Activated CD4-positive, alpha-beta T cell treated with anti-CD3 and anti-CD28 coated beads, Interleukin-2, amount 10 ng/mL, durations not matched to agents 7 days and 5 days (primary cell): ENCODE measurements at regions not wholly inside any gene's neighbourhood (a gene's known extent, or its start where the extent isn't known, plus 50 kb on each side); places are given as distances from the start of the nearest gene placed in this dataset.

Source experiments
- CTCF ChIA-PET: fragments of 350-600 bp; sonication (Branson Sonifier 250); formaldehyde crosslinking; loops from one replicate; lab custom pipeline; 2021; ENCODE audit warnings: antibody characterized with exemption; lab: Charles Lee
- POLR2A ChIA-PET: fragments of 350-600 bp; sonication (Branson Sonifier 250); formaldehyde crosslinking; loops from one replicate; lab custom pipeline; 2021; ENCODE audit warnings: antibody characterized with exemption; lab: Charles Lee
- DNase-seq: peaks from one replicate; pipeline ENCODE4 v3.0.0-alpha.2; 2020
- H3K27ac Mint-ChIP-seq: one replicate; pipeline ENCODE4 v1.8.0; 2021; ENCODE audit warnings: mild to moderate bottlenecking, moderate library complexity, mixed read lengths
- H3K27me3 Mint-ChIP-seq: one replicate; pipeline ENCODE4 v1.8.0; 2021; ENCODE audit warnings: mixed read lengths
- H3K36me3 Mint-ChIP-seq: one replicate; pipeline ENCODE4 v1.8.0; 2021; ENCODE audit warnings: low read depth, mixed read lengths
- H3K4me1 Mint-ChIP-seq: one replicate; pipeline ENCODE4 v1.8.0; 2021; ENCODE audit warnings: mixed read lengths
- H3K4me3 Mint-ChIP-seq: one replicate; pipeline ENCODE4 v1.8.0; 2021; ENCODE audit warnings: mild to moderate bottlenecking, moderate library complexity, mixed read lengths
- H3K9me3 Mint-ChIP-seq: one replicate; pipeline ENCODE4 v1.8.0; 2021; ENCODE audit warnings: mixed read lengths

- Mint-ChIP-seq H3K4me3 (no peak overlapping the region), H3K9me3 (no peaks in the 10 kb centered on the region), H3K36me3 (no peaks in the 10 kb centered on the region), H3K27ac (no peak overlapping the region), H3K27me3 (peaks cover 11% of the 10 kb centered on the region), H3K4me1 (no peaks in the 10 kb centered on the region)
- CTCF ChIA-PET: no interaction called here
- POLR2A ChIA-PET: no interaction called here
- no peak for DNase-seq
These were observed 85.3 kb upstream of the CAST start for GRCh38 chr5:96576876-96577275.

DNA sequence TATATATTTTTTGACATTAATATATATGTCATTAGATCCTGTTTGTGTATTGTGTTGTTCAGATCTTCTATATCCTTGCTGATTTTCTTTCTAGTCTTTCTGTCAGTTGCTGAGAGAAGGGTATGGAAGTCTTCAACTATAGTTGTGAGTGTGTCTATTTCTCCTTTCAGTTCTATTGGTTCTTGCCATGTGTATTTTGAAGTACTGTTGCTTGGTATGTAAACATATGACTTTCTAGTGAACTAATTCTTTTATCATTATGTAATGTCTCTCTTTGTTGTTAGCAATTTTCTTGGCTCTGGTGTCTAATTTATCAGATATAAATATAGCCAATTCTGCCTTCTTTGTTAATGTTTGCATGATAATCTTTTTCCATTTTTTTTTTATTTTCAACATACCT lies 84.3 kb upstream of the CAST start:
- H3K36me3 Mint-ChIP-seq: no peaks in the 10 kb centered on the region
- H3K27me3 Mint-ChIP-seq: peaks cover 11% of the 10 kb centered on the region
- no peak overlapping the region for H3K4me3 Mint-ChIP-seq
- POLR2A ChIA-PET: no interaction called here
- no peaks in the 10 kb centered on the region for H3K9me3 Mint-ChIP-seq
- no peak for DNase-seq
- no peaks in the 10 kb centered on the region for H3K4me1 Mint-ChIP-seq
- no peak overlapping the region for H3K27ac Mint-ChIP-seq
- CTCF ChIA-PET: no interaction called here

- POLR2A ChIA-PET: no interaction called here
- CTCF ChIA-PET: no interaction called here
- peaks cover 14% of the 10 kb centered on the region for H3K27me3 Mint-ChIP-seq
- no peaks in the 10 kb centered on the region for H3K36me3 Mint-ChIP-seq
- no peak for DNase-seq
- no peaks in the 10 kb centered on the region for H3K9me3 Mint-ChIP-seq
- H3K27ac Mint-ChIP-seq: no peak overlapping the region
- H3K4me3 Mint-ChIP-seq: no peak overlapping the region
- H3K4me1 Mint-ChIP-seq: peaks cover 5% of the 10 kb centered on the region
These were observed 82.5 kb upstream of the CAST start for GRCh38 chr5:96579711-96580110.

GRCh38 chr5:96582343-96582742 lies 79.8 kb upstream of the CAST start:
- DNase-seq: no peak
- no peak overlapping the region for H3K4me3 Mint-ChIP-seq
- no peaks in the 10 kb centered on the region for H3K9me3 Mint-ChIP-seq
- peaks cover 28% of the 10 kb centered on the region for H3K27me3 Mint-ChIP-seq
- H3K4me1 Mint-ChIP-seq: peaks cover 9% of the 10 kb centered on the region
- no peaks in the 10 kb centered on the region for H3K36me3 Mint-ChIP-seq
- POLR2A ChIA-PET: no interaction called here
- CTCF ChIA-PET: no interaction called here
- no peak overlapping the region for H3K27ac Mint-ChIP-seq

- ChIA-PET CTCF (no interaction called here), POLR2A (no interaction called here)
- Mint-ChIP-seq H3K27me3 (peaks cover 36% of the 10 kb centered on the region), H3K4me3 (no peak overlapping the region), H3K27ac (no peak overlapping the region), H3K9me3 (no peaks in the 10 kb centered on the region), H3K4me1 (peaks cover 9% of the 10 kb centered on the region), H3K36me3 (no peaks in the 10 kb centered on the region)
- DNase-seq: no peak
These were observed 77.5 kb upstream of the CAST start for GRCh38 chr5:96584712-96585111.

DNA sequence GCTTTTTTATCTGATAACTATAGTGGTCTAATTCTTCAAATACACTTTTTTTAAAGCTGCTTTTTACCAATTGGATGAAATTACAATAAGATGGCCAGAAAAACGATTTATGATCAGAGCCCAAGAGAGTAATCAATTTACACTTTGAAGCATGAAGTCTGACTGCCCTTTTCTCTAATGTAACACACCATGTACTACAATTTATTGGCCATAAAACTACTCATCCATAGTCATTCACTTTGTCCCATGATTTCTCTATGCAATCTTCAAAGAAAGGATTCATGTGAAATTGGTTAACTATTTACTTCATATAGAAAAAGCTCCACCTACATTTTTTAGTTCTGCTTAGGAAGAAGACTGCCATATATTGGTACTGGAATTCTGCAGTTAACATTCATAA lies 73.6 kb upstream of the CAST start:
- CTCF ChIA-PET: no interaction called here

DNA sequence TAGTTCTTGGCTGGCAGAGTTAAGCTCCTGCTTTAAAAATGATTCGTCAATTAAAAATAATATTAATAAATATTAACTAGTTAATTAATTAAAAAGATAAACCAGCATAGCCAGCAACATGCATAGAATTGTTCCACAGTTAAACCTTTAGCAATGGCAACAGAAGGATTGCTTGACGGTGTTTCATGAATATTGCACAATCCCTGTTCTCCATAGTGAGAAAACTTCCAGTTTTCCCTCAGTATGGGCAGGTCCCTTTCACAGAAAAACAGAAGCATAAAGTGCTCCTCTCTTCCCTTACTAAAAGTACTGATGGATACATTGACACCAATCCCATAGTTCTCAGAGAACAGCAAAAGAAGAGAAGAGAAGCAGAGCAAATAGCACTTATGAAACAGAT lies 71.4 kb upstream of the CAST start:
- no peaks in the 10 kb centered on the region for H3K4me1 Mint-ChIP-seq
- H3K4me3 Mint-ChIP-seq: no peak overlapping the region
- no peaks in the 10 kb centered on the region for H3K9me3 Mint-ChIP-seq
- H3K27ac Mint-ChIP-seq: no peak overlapping the region
- H3K36me3 Mint-ChIP-seq: no peaks in the 10 kb centered on the region
- no peak for DNase-seq
- ChIA-PET CTCF (no interaction called here), POLR2A (no interaction called here)
- peaks cover 46% of the 10 kb centered on the region for H3K27me3 Mint-ChIP-seq

More for the DNA sequence above, 73.6 kb upstream of the CAST start:
- peaks cover 9% of the 10 kb centered on the region for H3K4me1 Mint-ChIP-seq
- H3K4me3 Mint-ChIP-seq: no peak overlapping the region
- POLR2A ChIA-PET: no interaction called here
- no peaks in the 10 kb centered on the region for H3K9me3 Mint-ChIP-seq
- DNase-seq: no peak
- no peaks in the 10 kb centered on the region for H3K36me3 Mint-ChIP-seq
- no peak overlapping the region for H3K27ac Mint-ChIP-seq
- peaks cover 50% of the 10 kb centered on the region for H3K27me3 Mint-ChIP-seq

DNA sequence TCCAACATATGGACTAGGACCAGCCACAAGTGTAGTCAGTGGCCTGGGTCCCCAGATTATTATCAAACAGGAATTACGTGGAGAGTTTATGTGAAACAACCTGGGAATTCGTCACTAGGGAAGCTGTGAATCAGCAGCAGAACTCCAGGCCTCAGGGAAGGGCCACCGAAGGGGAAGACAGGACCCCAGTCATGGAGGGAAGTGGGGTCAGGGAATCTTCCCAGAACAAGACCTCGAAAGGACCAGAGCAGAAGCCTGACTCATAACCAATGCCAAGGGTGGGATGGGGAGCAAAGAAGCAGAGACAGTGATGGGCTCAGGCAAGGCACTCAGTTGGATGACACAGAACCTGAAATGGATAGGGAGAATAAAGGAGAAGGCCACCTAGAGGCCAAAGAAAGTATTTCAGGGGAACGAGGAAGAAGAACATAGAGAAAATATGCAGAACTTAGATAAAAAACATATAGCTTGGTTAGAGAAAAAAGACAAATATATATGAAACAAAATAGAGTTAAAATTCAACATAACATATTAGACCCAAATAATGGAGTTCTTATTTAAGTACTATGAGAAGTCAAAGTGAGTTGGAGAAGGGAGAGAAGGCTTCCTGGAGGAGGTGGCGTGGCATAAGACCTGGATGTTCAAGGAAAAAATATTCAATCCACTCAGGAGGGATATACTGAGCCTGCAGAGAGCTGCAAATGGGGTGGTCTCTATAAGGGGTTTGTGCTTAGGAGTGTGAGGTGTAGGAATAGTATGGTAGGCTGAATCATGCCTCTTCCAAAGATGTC lies 66.7 kb upstream of the CAST start:
- CTCF ChIA-PET: interaction anchor here (1.3 kb wide), 1 partner anchor 19 kb away, joined by 3 read pairs; no protein-coding TSS in a partner anchor
- POLR2A ChIA-PET: no interaction called here
- Mint-ChIP-seq H3K27ac (no peak overlapping the region), H3K9me3 (no peaks in the 10 kb centered on the region), H3K27me3 (peaks cover 25% of the 10 kb centered on the region), H3K4me3 (no peak overlapping the region), H3K36me3 (no peaks in the 10 kb centered on the region), H3K4me1 (no peaks in the 10 kb centered on the region)
- DNase-seq: peak; percentile 36

- H3K4me1 Mint-ChIP-seq: peaks cover 4% of the 10 kb centered on the region
- ChIA-PET CTCF (interaction anchor here (1.0 kb wide), 1 partner anchor 253 kb away, joined by 4 read pairs; no protein-coding TSS in a partner anchor), POLR2A (no interaction called here)
- H3K36me3 Mint-ChIP-seq: no peaks in the 10 kb centered on the region
- H3K27ac Mint-ChIP-seq: no peak overlapping the region
- no peak overlapping the region for H3K4me3 Mint-ChIP-seq
- DNase-seq: no peak
- peaks cover 30% of the 10 kb centered on the region for H3K27me3 Mint-ChIP-seq
- H3K9me3 Mint-ChIP-seq: no peaks in the 10 kb centered on the region
These were observed 64.6 kb upstream of the CAST start for GRCh38 chr5:96597438-96598020.

DNA sequence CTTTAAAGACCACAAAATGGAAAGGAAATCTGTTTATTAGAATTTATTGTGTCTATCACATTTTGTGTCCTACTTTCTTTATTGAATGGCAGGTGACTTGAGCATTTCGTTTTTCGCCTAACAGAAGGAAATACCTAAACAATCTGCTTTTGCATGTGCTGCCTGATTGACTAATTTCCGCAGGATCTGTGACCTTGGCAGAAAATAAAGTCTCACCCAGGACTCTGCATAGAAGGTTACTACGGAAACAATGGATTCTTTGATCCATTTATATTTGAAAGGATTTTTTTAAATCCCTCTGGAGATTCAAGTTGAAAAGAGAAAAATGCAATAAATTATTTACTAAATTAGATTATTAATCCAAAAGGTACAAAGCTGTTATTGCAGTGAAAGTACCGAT lies 61.0 kb upstream of the CAST start:
- Mint-ChIP-seq H3K4me1 (peaks cover 4% of the 10 kb centered on the region), H3K27me3 (peaks cover 19% of the 10 kb centered on the region), H3K36me3 (no peaks in the 10 kb centered on the region), H3K27ac (no peak overlapping the region), H3K4me3 (no peak overlapping the region), H3K9me3 (no peaks in the 10 kb centered on the region)
- CTCF ChIA-PET: interaction anchor here (1.1 to 2.9 kb wide), 5 partner anchors 14 to 741 kb away, joined by 3 to 17 read pairs (median 4); no protein-coding TSS in a partner anchor
- no peak for DNase-seq
- POLR2A ChIA-PET: no interaction called here

DNA sequence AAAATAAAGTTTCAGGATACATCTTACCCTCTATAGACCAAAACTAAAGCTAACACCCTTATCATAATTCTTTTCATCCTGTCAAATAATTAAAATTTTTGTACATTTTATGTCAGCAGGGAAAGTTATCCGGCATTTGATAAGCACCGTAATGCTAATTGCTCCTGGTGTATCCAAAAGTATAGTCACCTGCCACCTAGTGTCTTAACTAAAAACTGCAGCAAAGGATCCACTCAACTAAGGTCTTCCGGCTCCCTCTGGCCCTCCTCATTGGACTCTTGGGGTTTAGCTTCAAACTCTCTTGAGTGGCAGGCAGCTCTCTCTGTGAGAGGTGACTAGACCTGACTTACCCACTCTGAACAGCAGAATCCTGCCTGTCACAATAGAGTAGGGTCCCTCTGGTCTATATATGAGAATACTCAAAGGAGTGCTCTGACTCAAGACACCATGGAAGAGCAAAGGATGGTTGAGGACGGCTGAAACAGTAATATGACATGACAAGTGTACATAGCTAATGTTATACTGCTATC lies 60.4 kb upstream of the CAST start:
- no peak overlapping the region for H3K4me3 Mint-ChIP-seq
- ChIA-PET CTCF (interaction anchor here (0.5 to 2.9 kb wide), 10 partner anchors 16 to 835 kb away, joined by 3 to 17 read pairs (median 3); partner anchors contain the start of gene CAST), POLR2A (no interaction called here)

DNA sequence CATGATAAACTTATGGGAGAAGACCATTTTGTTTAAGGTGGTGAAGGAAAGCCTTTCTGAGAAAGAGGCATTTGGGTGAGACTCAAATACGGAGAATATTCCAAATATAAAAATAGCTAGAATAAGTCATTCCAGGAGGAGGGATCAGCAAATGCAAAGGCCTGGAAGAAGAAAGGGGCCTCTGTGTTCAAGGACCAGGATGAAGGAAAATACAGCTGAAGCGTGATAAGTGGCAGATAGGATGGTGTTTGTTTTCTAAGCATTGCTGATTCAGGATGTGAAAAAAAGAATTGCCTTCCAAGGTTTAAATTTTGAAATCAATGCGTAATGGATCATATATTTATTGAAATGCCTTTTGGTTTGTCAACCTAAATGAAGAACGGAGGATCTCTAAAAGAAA lies 59.4 kb upstream of the CAST start:
- peaks cover 4% of the 10 kb centered on the region for H3K4me1 Mint-ChIP-seq
- no peak overlapping the region for H3K4me3 Mint-ChIP-seq
- ChIA-PET CTCF (interaction anchor here (1.2 to 2.9 kb wide), 4 partner anchors 12 to 257 kb away, joined by 3 to 17 read pairs (median 5); partner anchors contain the start of gene CAST), POLR2A (no interaction called here)
- no peak overlapping the region for H3K27ac Mint-ChIP-seq
- H3K9me3 Mint-ChIP-seq: no peaks in the 10 kb centered on the region
- no peak for DNase-seq
- H3K36me3 Mint-ChIP-seq: no peaks in the 10 kb centered on the region
- H3K27me3 Mint-ChIP-seq: peaks cover 18% of the 10 kb centered on the region

More for the DNA sequence above, 60.4 kb upstream of the CAST start:
- peaks cover 18% of the 10 kb centered on the region for H3K27me3 Mint-ChIP-seq
- DNase-seq: peak; percentile 77
- H3K4me1 Mint-ChIP-seq: peaks cover 4% of the 10 kb centered on the region
- no peaks in the 10 kb centered on the region for H3K36me3 Mint-ChIP-seq
- H3K9me3 Mint-ChIP-seq: no peaks in the 10 kb centered on the region
- no peak overlapping the region for H3K27ac Mint-ChIP-seq
